H9 (cell line): ENCODE measurements at regions not wholly inside any gene's neighbourhood (a gene's known extent, or its start where the extent isn't known, plus 50 kb on each side); places are given as distances from the start of the nearest gene placed in this dataset.

Experiments used
- DNase-seq: peaks from one replicate; pipeline ENCODE4 v3.0.0-alpha.2; 2017
- H2AFZ ChIP-seq: one replicate; pipeline ENCODE4 v1.6.1; 2013; ENCODE audit warnings: mild to moderate bottlenecking, low read length, control low read depth, moderate library complexity
- H2AK5ac ChIP-seq: 2 replicates; pipeline ENCODE4 v1.6.1; 2013; ENCODE audit warnings: low read length, control low read depth, mixed read lengths; ENCODE audit not compliant: insufficient read length
- H2BK120ac ChIP-seq: one replicate; pipeline ENCODE4 v1.6.1; 2013; ENCODE audit warnings: low read depth, mild to moderate bottlenecking, low read length, control low read depth, inconsistent platforms; ENCODE audit not compliant: poor library complexity, severe bottlenecking
- H2BK12ac ChIP-seq: 2 replicates; pipeline ENCODE4 v1.6.1; 2013; ENCODE audit warnings: low read length, control low read depth, mixed read lengths, low read depth; ENCODE audit not compliant: insufficient read length
- H2BK15ac ChIP-seq: 2 replicates; pipeline ENCODE4 v1.6.1; 2013; ENCODE audit warnings: low read depth, low read length, control low read depth
- H2BK20ac ChIP-seq: one replicate; pipeline ENCODE4 v1.6.1; 2013; ENCODE audit warnings: low read depth, mild to moderate bottlenecking, low read length, control low read depth, inconsistent platforms; ENCODE audit not compliant: poor library complexity, severe bottlenecking
- H2BK5ac ChIP-seq: 2 replicates; pipeline ENCODE4 v1.6.1; 2013; ENCODE audit warnings: low read length, control low read depth, mixed read lengths; ENCODE audit not compliant: insufficient read length
- H3K14ac ChIP-seq: 2 replicates; pipeline ENCODE4 v1.6.1; 2013; ENCODE audit warnings: low read length, control low read depth; ENCODE audit not compliant: insufficient read depth
- H3K18ac ChIP-seq: 2 replicates; pipeline ENCODE4 v1.6.1; 2013; ENCODE audit warnings: low read depth, mild to moderate bottlenecking, mixed read lengths, low read length, control low read depth; ENCODE audit not compliant: insufficient read length
- H3K23ac ChIP-seq: 2 replicates; pipeline ENCODE4 v1.6.1; 2013; ENCODE audit warnings: low read length, control low read depth, mixed read lengths, low read depth; ENCODE audit not compliant: insufficient read length
- H3K23me2 ChIP-seq: 2 replicates; pipeline ENCODE4 v1.6.1; 2013; ENCODE audit warnings: low read depth, mild to moderate bottlenecking, mixed read lengths, low read length, control low read depth; ENCODE audit not compliant: insufficient read length, poor library complexity, severe bottlenecking
- H3K27ac ChIP-seq: 2 replicates; pipeline ENCODE4 v1.5.1; 2013; ENCODE audit warnings: low read length, control low read depth, mixed read lengths, low read depth; ENCODE audit not compliant: insufficient read length
- H3K27me3 ChIP-seq: 2 replicates; pipeline ENCODE4 v1.6.1; 2013; ENCODE audit warnings: low read length, control low read depth, inconsistent platforms; ENCODE audit not compliant: insufficient read depth
- H3K4ac ChIP-seq: 2 replicates; pipeline ENCODE4 v1.6.1; 2013; ENCODE audit warnings: low read depth, mild to moderate bottlenecking, control low read depth, inconsistent platforms, low read length, moderate library complexity
- H3K4me1 ChIP-seq: 2 replicates; pipeline ENCODE4 v1.6.1; 2013; ENCODE audit warnings: low read length, control low read depth, inconsistent platforms; ENCODE audit not compliant: insufficient read depth
- H3K4me2 ChIP-seq: 2 replicates; pipeline ENCODE4 v1.6.1; 2013; ENCODE audit warnings: low read length, control low read depth, mixed read lengths; ENCODE audit not compliant: insufficient read length, insufficient read depth
- H3K56ac ChIP-seq: 2 replicates; pipeline ENCODE4 v1.6.1; 2013; ENCODE audit warnings: low read depth, mild to moderate bottlenecking, mixed read lengths, low read length, control low read depth; ENCODE audit not compliant: insufficient read length
- H3K79me1 ChIP-seq: 2 replicates; pipeline ENCODE4 v1.6.1; 2013; ENCODE audit warnings: low read depth, mild to moderate bottlenecking, moderate library complexity, low read length, control low read depth, inconsistent platforms; ENCODE audit not compliant: insufficient read depth, poor library complexity, severe bottlenecking
- H3K79me2 ChIP-seq: 2 replicates; pipeline ENCODE4 v1.6.1; 2013; ENCODE audit warnings: low read length, control low read depth, inconsistent platforms; ENCODE audit not compliant: insufficient read depth
- H3K9ac ChIP-seq: 2 replicates; pipeline ENCODE4 v1.6.1; 2013; ENCODE audit warnings: low read length, control low read depth, mixed read lengths; ENCODE audit not compliant: insufficient read length; ENCODE audit errors: extremely low read depth
- H3K9me3 ChIP-seq: one replicate; pipeline ENCODE4 v1.6.1; 2013; ENCODE audit warnings: low read depth, low read length, inconsistent platforms; ENCODE audit not compliant: control insufficient read depth
- H3T11ph ChIP-seq: one replicate; pipeline ENCODE4 v1.6.1; 2013; ENCODE audit warnings: mild to moderate bottlenecking, low read length, control low read depth, inconsistent platforms
- H4K20me1 ChIP-seq: one replicate; pipeline ENCODE4 v1.6.1; 2013; ENCODE audit not compliant: control insufficient read depth, insufficient read length, insufficient read depth
- H4K5ac ChIP-seq: 2 replicates; pipeline ENCODE4 v1.6.1; 2013; ENCODE audit warnings: low read depth, mild to moderate bottlenecking, mixed read lengths, low read length, control low read depth; ENCODE audit not compliant: insufficient read length
- H4K8ac ChIP-seq: replicated peaks from 2 replicates; pipeline ENCODE4 v1.6.1; 2013; ENCODE audit warnings: low read length, control low read depth, mixed read lengths, low read depth; ENCODE audit not compliant: insufficient read length
- H4K91ac ChIP-seq: 2 replicates; pipeline ENCODE4 v1.6.1; 2013; ENCODE audit warnings: low read depth, mild to moderate bottlenecking, moderate library complexity, mixed read lengths, low read length, control low read depth; ENCODE audit not compliant: insufficient read length
- H3K27ac Mint-ChIP-seq, 3 experiments: 2 replicates in 2 of 3; 3 replicates in 1 of 3; pipeline ENCODE4 v1.8.0; 2020 to 2021; ENCODE audit warnings: mixed read lengths in 3 of 3, mild to moderate bottlenecking in 1 of 3, moderate library complexity in 1 of 3
- H3K27me3 Mint-ChIP-seq: 2 replicates; pipeline ENCODE4 v1.8.0; 2021; ENCODE audit warnings: low read depth, mild to moderate bottlenecking, moderate library complexity, mixed read lengths
- H3K36me3 Mint-ChIP-seq, 3 experiments: 2 replicates in 2 of 3; 3 replicates in 1 of 3; pipeline ENCODE4 v1.8.0; 2020 to 2021; ENCODE audit warnings: low read depth in 3 of 3, mixed read lengths in 3 of 3; ENCODE audit not compliant: insufficient read depth in 1 of 3
- H3K4me1 Mint-ChIP-seq, 2 experiments: 2 replicates each; pipeline ENCODE4 v1.8.0; 2020; ENCODE audit warnings: mixed read lengths in 2 of 2
- H3K4me3 Mint-ChIP-seq, 2 experiments: 2 replicates in 1 of 2; 3 replicates in 1 of 2; pipeline ENCODE4 v1.8.0; 2020 to 2021; ENCODE audit warnings: mild to moderate bottlenecking in 2 of 2, mixed read lengths in 2 of 2, moderate library complexity in 1 of 2
- H3K9me3 Mint-ChIP-seq, 2 experiments: 2 replicates in 1 of 2; 3 replicates in 1 of 2; pipeline ENCODE4 v1.8.0; 2020; ENCODE audit warnings: mild to moderate bottlenecking in 2 of 2, mixed read lengths in 2 of 2, moderate library complexity in 1 of 2
- CTCF ChIP-seq: fragments of 200-600 bp; sonication (generic); conservative IDR thresholded peaks from 3 replicates; pipeline ENCODE4 v1.8.0; 2021; ENCODE audit warnings: antibody characterized with exemption, mild to moderate bottlenecking

- TF ChIP-seq CTCF = no peak
- no peak overlapping the region for H4K8ac ChIP-seq
- H3K79me2 ChIP-seq = no peaks in the 10 kb centered on the region
- H3K18ac ChIP-seq = no peak overlapping the region
- DNase-seq = no peak
- H2BK5ac ChIP-seq = no peak overlapping the region
- H3K27ac ChIP-seq = no peak overlapping the region
- H4K5ac ChIP-seq = no peak overlapping the region
- no peaks in the 10 kb centered on the region for H3K4me1 ChIP-seq
- H3K23me2 ChIP-seq = no peaks in the 10 kb centered on the region
- no peaks in the 10 kb centered on the region for H4K20me1 ChIP-seq
- no peak overlapping the region for H3K4me2 ChIP-seq
- H3K4ac ChIP-seq = no peak overlapping the region
- H2AK5ac ChIP-seq = no peak overlapping the region
- H3K79me1 ChIP-seq = no peaks in the 10 kb centered on the region
- H3K9me3 ChIP-seq = no peaks in the 10 kb centered on the region
- H3K9ac ChIP-seq = no peak overlapping the region
- Mint-ChIP-seq H3K27ac (no peak overlapping the region), H3K4me1 (peaks cover 0 to 5% of the 10 kb centered on the region in 2 experiments; a peak in 2 of 4 replicates), H3K36me3 (no peaks in the 10 kb centered on the region), H3K9me3 (peaks cover 0 to 6% of the 10 kb centered on the region in 2 experiments; a peak in 2 of 5 replicates), H3K27me3 (no peaks in the 10 kb centered on the region), H3K4me3 (no peak overlapping the region)
- H3K27me3 ChIP-seq = no peaks in the 10 kb centered on the region
- H3K56ac ChIP-seq = no peak overlapping the region
- no peak overlapping the region for H4K91ac ChIP-seq
- no peak overlapping the region for H2BK20ac ChIP-seq
- no peak overlapping the region for H3K23ac ChIP-seq
- H2BK120ac ChIP-seq = no peak overlapping the region
- H3K14ac ChIP-seq = no peak overlapping the region; the same call in 1 of the 2 replicates
- H2BK15ac ChIP-seq = no peak overlapping the region
- no peak overlapping the region for H2BK12ac ChIP-seq
- H2AFZ ChIP-seq = no peak overlapping the region
- H3T11ph ChIP-seq = no peak overlapping the region
These were observed 349.0 kb downstream of the ZWINT start for GRCh38 chr10:56012101-56012500.
